Endothelial cell of umbilical vein (primary cell): ENCODE measurements at regions not wholly inside any gene's neighbourhood (a gene's known extent, or its start where the extent isn't known, plus 50 kb on each side); places are given as distances from the start of the nearest gene placed in this dataset.

Experiments used
- BruUV-seq: library from RNA; stranded (reverse); fragments of 400-500 nt; replicated peaks from 2 replicates; lab custom pipeline; 2021; lab: Mats Ljungman, UMichigan
- CTCF ChIA-PET: fragments of 300-600, 350-600 bp; sonication (Branson Sonifier 250); formaldehyde crosslinking; loops from one replicate; lab custom pipeline; 2021; ENCODE audit warnings: antibody characterized with exemption, inconsistent platforms; lab: Charles Lee
- POLR2A ChIA-PET: fragments of 300-600, 350-600 bp; sonication (Branson Sonifier 250); formaldehyde crosslinking; loops from one replicate; lab custom pipeline; 2021; ENCODE audit warnings: antibody characterized with exemption, inconsistent platforms; lab: Charles Lee
- DNase-seq: peaks from one replicate; pipeline ENCODE4 v3.0.0-alpha.2; 2011; ENCODE audit warnings: low read depth, low spot score
- FAIRE-seq: peaks from 2 replicates; lab custom pipeline; 2011; peaks lifted over from hg19 to GRCh38; lab: Jason Lieb, UNC
- H2AFZ ChIP-seq: 2 replicates; pipeline ENCODE4 v1.6.0; 2012; ENCODE audit warnings: low read depth, low read length, control low read depth, inconsistent platforms
- H3K27ac ChIP-seq: 2 replicates; pipeline ENCODE4 v1.5.1; 2011; ENCODE audit warnings: low read depth, mild to moderate bottlenecking, control low read depth, low read length, moderate library complexity; ENCODE audit not compliant: insufficient read depth
- H3K27me3 ChIP-seq, 2 experiments: 2 replicates each; pipeline versions ENCODE4 v1.6.0 to v1.6.1; 2011; ENCODE audit warnings: low read length in 2 of 2, mixed read lengths in 1 of 2; ENCODE audit not compliant: control insufficient read depth in 2 of 2, insufficient read depth in 2 of 2
- H3K36me3 ChIP-seq, 2 experiments: 2 replicates in 1 of 2; 3 replicates in 1 of 2; pipeline ENCODE4 v1.5.1; 2011; ENCODE audit warnings: low read length in 2 of 2, mild to moderate bottlenecking in 1 of 2, moderate library complexity in 1 of 2; ENCODE audit not compliant: control insufficient read depth in 2 of 2, insufficient read depth in 2 of 2; ENCODE audit errors: extremely low read depth in 1 of 2
- H3K4me1 ChIP-seq: 3 replicates; pipeline ENCODE4 v1.5.1; 2011; ENCODE audit warnings: mild to moderate bottlenecking, low read length; ENCODE audit not compliant: control insufficient read depth, insufficient read depth; ENCODE audit errors: extremely low read depth
- H3K4me2 ChIP-seq: 2 replicates; pipeline ENCODE4 v1.6.1; 2011; ENCODE audit warnings: low read length, control low read depth, mixed read lengths; ENCODE audit not compliant: insufficient read depth
- H3K4me3 ChIP-seq, 3 experiments: fragments of 200-600 bp in 1 of 3; sonication (generic), shearing (Covaris generic) in 1 of 3; replicated peaks in 1 of 3; 2 replicates each; pipeline ENCODE4 v1.5.1; 2011 to 2016; ENCODE audit warnings: control low read depth in 3 of 3, low read length in 3 of 3, mild to moderate bottlenecking in 2 of 3, inconsistent platforms in 1 of 3, low read depth in 1 of 3, moderate library complexity in 1 of 3; ENCODE audit not compliant: insufficient read depth in 1 of 3
- H3K79me2 ChIP-seq: 2 replicates; pipeline ENCODE4 v1.6.0; 2012; ENCODE audit warnings: low read length, inconsistent platforms; ENCODE audit not compliant: control insufficient read depth, insufficient read depth
- H3K9ac ChIP-seq: replicated peaks from 2 replicates; pipeline ENCODE3; 2011; ENCODE audit warnings: low read length, control low read depth; ENCODE audit not compliant: insufficient read depth; ENCODE audit errors: extremely low read depth
- H3K9me1 ChIP-seq: replicated peaks from 3 replicates; pipeline ENCODE4 v1.6.0; 2011; ENCODE audit warnings: mild to moderate bottlenecking, low read length; ENCODE audit not compliant: control insufficient read depth, insufficient read depth; ENCODE audit errors: extremely low read depth
- H3K9me3 ChIP-seq: replicated peaks from 2 replicates; pipeline ENCODE4 v1.5.1; 2012; ENCODE audit warnings: low read length, inconsistent platforms; ENCODE audit not compliant: control insufficient read depth, insufficient read depth
- H4K20me1 ChIP-seq: replicated peaks from 2 replicates; pipeline ENCODE3; 2011; ENCODE audit warnings: mild to moderate bottlenecking, low read length; ENCODE audit not compliant: control insufficient read depth, insufficient read depth; ENCODE audit errors: extremely low read depth
- EZH2 ChIP-seq: IDR thresholded peaks from 2 replicates; pipeline ENCODE4 v1.6.1; 2012; ENCODE audit warnings: borderline replicate concordance, low read depth, mild to moderate bottlenecking, moderate library complexity, low read length, inconsistent platforms; ENCODE audit not compliant: severe bottlenecking
- FOS ChIP-seq: IDR thresholded peaks from 2 replicates; pipeline ENCODE4 v1.6.1; 2011; ENCODE audit warnings: mild to moderate bottlenecking, low read length, moderate library complexity, borderline replicate concordance; ENCODE audit not compliant: insufficient read depth
- GATA2 ChIP-seq: IDR thresholded peaks from 2 replicates; pipeline ENCODE4 v1.7.0; 2011; ENCODE audit warnings: low read depth, mild to moderate bottlenecking, moderate library complexity, mixed read lengths, low read length; ENCODE audit not compliant: insufficient read length, insufficient read depth
- JUN ChIP-seq: IDR thresholded peaks from 2 replicates; pipeline ENCODE4 v1.6.1; 2011; ENCODE audit warnings: borderline replicate concordance, low read depth; ENCODE audit not compliant: insufficient read length, insufficient read depth
- MYC ChIP-seq: IDR thresholded peaks from one replicate; pipeline ENCODE4 v1.6.1; 2011; ENCODE audit warnings: mild to moderate bottlenecking, low read depth, low read length
- POLR2A ChIP-seq: IDR thresholded peaks from 2 replicates; pipeline ENCODE4 v1.6.1; 2012; ENCODE audit warnings: low read depth, mild to moderate bottlenecking, control low read depth, low read length
- POLR2AphosphoS5 ChIP-seq: IDR thresholded peaks from 2 replicates; pipeline ENCODE4 v1.6.1; 2012; ENCODE audit warnings: low read depth, mild to moderate bottlenecking, control low read depth, low read length, moderate library complexity; ENCODE audit not compliant: insufficient read depth
- dilution Hi-C: fragments of 300-500 bp; cut with MboI; formaldehyde crosslinking; loops from one replicate; pipeline ENCODE4 v1.15.0; 2019; ENCODE audit warnings: low sequenced_read_pairs; ENCODE audit not compliant: extremely low pct_ligation_motif_present
- intact Hi-C: fragments of 100-400 bp; cut with micrococcal nuclease; formaldehyde crosslinking; loops from one replicate; pipeline ENCODE4 v1.10.0; 2022
- TF ChIP-seq, protein P1 (sequence below): IDR thresholded peaks from 2 replicates; pipeline ENCODE4 v1.6.1; 2011; ENCODE audit not compliant: insufficient read depth, insufficient read length
- TF ChIP-seq, protein P2 (sequence below), 2 donors: IDR thresholded peaks; 1 replicate in 1 of 2; 2 replicates in 1 of 2; pipeline ENCODE4 v1.5.1; 2011; ENCODE audit warnings: low read length in 2 of 2, mild to moderate bottlenecking in 2 of 2, moderate library complexity in 2 of 2, control low read depth in 1 of 2, inconsistent platforms in 1 of 2, low read depth in 1 of 2; ENCODE audit not compliant: insufficient read depth in 1 of 2; ENCODE audit errors: extremely low read depth in 1 of 2

DNA sequence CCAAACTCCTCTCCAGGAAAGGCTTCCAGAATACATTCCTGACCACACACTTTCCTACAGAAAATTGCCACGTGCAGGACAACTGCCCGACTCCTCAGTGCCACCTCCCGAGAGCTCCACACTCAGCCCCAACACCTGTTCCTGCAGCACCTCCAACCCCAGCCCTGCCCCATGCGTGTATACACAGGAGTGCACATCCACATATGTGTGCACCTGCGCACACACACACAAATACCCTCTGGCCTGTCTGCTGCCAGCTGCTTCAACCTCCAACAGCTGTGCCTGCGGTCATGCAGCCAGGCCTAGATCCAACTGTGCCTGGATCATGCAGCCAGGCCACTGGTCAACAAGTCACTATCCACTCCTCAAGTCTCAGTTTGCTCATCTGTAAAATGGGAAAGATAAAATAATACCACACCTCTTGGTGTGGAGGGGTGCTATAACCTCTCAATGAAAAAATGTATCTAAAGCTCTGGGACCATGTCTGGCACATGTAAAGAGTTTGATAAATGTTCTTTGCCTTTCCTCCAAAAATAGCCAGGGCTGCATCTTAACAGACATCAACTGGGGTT is 152.1 kb upstream of the ID2 start:
- DNase-seq (no peak), FAIRE-seq (no peak)
- Histone ChIP-seq H3K4me2 (no peak overlapping the region), H3K9me1 (no peaks in the 10 kb centered on the region), H2AFZ (no peak overlapping the region), H3K9ac (no peak overlapping the region), H3K4me1 (no peaks in the 10 kb centered on the region), H3K27me3 (no peaks in the 10 kb centered on the region), H3K9me3 (no peaks in the 10 kb centered on the region), H3K4me3 (no peak overlapping the region), H4K20me1 (no peaks in the 10 kb centered on the region), H3K27ac (no peak overlapping the region), H3K36me3 (no peaks in the 10 kb centered on the region), H3K79me2 (no peaks in the 10 kb centered on the region)
- no TSS peak for BruUV-seq
- CTCF ChIA-PET: no interaction called here
- no peak for TF ChIP-seq POLR2AphosphoS5
- no peak for TF ChIP-seq EZH2
- TF ChIP-seq, protein P1, sequence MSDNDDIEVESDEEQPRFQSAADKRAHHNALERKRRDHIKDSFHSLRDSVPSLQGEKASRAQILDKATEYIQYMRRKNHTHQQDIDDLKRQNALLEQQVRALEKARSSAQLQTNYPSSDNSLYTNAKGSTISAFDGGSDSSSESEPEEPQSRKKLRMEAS: no peak
- TF ChIP-seq FOS: no peak
- TF ChIP-seq POLR2A: no peak
- no peak for TF ChIP-seq MYC
- TF ChIP-seq, protein P2, sequence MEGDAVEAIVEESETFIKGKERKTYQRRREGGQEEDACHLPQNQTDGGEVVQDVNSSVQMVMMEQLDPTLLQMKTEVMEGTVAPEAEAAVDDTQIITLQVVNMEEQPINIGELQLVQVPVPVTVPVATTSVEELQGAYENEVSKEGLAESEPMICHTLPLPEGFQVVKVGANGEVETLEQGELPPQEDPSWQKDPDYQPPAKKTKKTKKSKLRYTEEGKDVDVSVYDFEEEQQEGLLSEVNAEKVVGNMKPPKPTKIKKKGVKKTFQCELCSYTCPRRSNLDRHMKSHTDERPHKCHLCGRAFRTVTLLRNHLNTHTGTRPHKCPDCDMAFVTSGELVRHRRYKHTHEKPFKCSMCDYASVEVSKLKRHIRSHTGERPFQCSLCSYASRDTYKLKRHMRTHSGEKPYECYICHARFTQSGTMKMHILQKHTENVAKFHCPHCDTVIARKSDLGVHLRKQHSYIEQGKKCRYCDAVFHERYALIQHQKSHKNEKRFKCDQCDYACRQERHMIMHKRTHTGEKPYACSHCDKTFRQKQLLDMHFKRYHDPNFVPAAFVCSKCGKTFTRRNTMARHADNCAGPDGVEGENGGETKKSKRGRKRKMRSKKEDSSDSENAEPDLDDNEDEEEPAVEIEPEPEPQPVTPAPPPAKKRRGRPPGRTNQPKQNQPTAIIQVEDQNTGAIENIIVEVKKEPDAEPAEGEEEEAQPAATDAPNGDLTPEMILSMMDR (IDR thresholded peaks at IDR 0.05; ENCODE audit: extremely low read depth in 1 of 2, insufficient read depth in 1 of 2, low read depth in 1 of 2, low read length in 2 of 2): no peak
- TF ChIP-seq GATA2: no peak
- TF ChIP-seq JUN: no peak
- POLR2A ChIA-PET: no interaction called here
- dilution Hi-C loops: no loop called here
- intact Hi-C loops: no loop called here
